Transverse colon (tissue), 4 donors: ENCODE measurements at regions not wholly inside any gene's neighbourhood (a gene's known extent, or its start where the extent isn't known, plus 50 kb on each side); places are given as distances from the start of the nearest gene placed in this dataset.
A peak's percentile ranks its signal among the peaks of the same experiment; 100 is the strongest.

Source experiments
- DNase-seq: peaks from one replicate; pipeline ENCODE4 v3.0.0-alpha.2; 2019
- H3K27ac ChIP-seq, 4 donors: fragments of 200-600 bp; sonication (generic); 2 replicates each; pipeline ENCODE4 v1.5.1; 2016 to 2018; ENCODE audit warnings: inconsistent platforms in 4 of 4
- H3K27me3 ChIP-seq: fragments of 200-600 bp; sonication (generic); 2 replicates; pipeline ENCODE4 v1.5.1; 2017; ENCODE audit warnings: inconsistent platforms
- H3K36me3 ChIP-seq, 4 donors: fragments of 200-600 bp; sonication (generic); 2 replicates each; pipeline ENCODE4 v1.5.1; 2017 to 2019; ENCODE audit warnings: inconsistent platforms in 4 of 4
- H3K4me1 ChIP-seq, 4 donors: fragments of 200-600 bp; sonication (generic); 2 replicates each; pipeline ENCODE4 v1.5.1; 2017 to 2020; ENCODE audit warnings: inconsistent platforms in 4 of 4
- H3K4me3 ChIP-seq, 4 donors: fragments of 200-600 bp; sonication (generic); 1 replicate in 1 of 4; 2 replicates in 3 of 4; pipeline versions ENCODE4 v1.5.1 to v1.6.1; 2017 to 2019; ENCODE audit warnings: inconsistent platforms in 4 of 4
- H3K9me3 ChIP-seq, 2 donors: fragments of 200-600 bp; sonication (generic); 2 replicates each; pipeline ENCODE4 v1.5.1; 2017 to 2019; ENCODE audit warnings: inconsistent platforms in 2 of 2
- EP300 ChIP-seq: sonication (generic); formaldehyde crosslinking; IDR thresholded peaks from one replicate; pipeline ENCODE4 v1.6.1; 2017; ENCODE audit warnings: antibody characterized with exemption, low read depth
- POLR2A ChIP-seq: fragments of 450-650 bp; IDR thresholded peaks from one replicate; pipeline ENCODE4 v1.6.1; 2016; ENCODE audit warnings: antibody characterized with exemption, mild to moderate bottlenecking, moderate library complexity
- POLR2AphosphoS5 ChIP-seq, 3 donors: sonication (generic); formaldehyde crosslinking; IDR thresholded peaks; one replicate each; pipeline ENCODE4 v1.6.1; 2016; ENCODE audit warnings: antibody characterized with exemption in 3 of 3
- WGBS, 2 donors: methylation state at CpG; one replicate each; pipeline ENCODE4 v1.1.5; 2018; ENCODE audit warnings: low coverage in 1 of 2; 5-methylcytosine and 5-hydroxymethylcytosine counted together
- in situ Hi-C, 4 donors: fragments of 200-750 bp; cut with MboI; loops; one replicate each; pipeline versions ENCODE4 v1.15.0 to v1.15.1; 2017; ENCODE audit warnings: low sequenced_read_pairs in 3 of 4, low pct_ligation_motif_present in 1 of 4, low pct_unique_long_range_greater_than_20kb in 1 of 4
- intact Hi-C: fragments of 100-400 bp; cut with DNase I; formaldehyde crosslinking; loops from one replicate; pipeline ENCODE4 v1.15.1; 2023; ENCODE audit warnings: low total_unique reads
- TF ChIP-seq, protein P1 (sequence below), 5 experiments: fragments of 200-600 bp in 3 of 5; fragments of 450-650 bp in 2 of 5; sonication (generic) in 3 of 5; IDR thresholded peaks; 1 replicate in 2 of 5; 2 replicates in 3 of 5; pipeline ENCODE4 v1.5.1; 2016 to 2017; ENCODE audit warnings: antibody characterized with exemption in 5 of 5, inconsistent platforms in 3 of 5, mild to moderate bottlenecking in 2 of 5, moderate library complexity in 1 of 5

DNA sequence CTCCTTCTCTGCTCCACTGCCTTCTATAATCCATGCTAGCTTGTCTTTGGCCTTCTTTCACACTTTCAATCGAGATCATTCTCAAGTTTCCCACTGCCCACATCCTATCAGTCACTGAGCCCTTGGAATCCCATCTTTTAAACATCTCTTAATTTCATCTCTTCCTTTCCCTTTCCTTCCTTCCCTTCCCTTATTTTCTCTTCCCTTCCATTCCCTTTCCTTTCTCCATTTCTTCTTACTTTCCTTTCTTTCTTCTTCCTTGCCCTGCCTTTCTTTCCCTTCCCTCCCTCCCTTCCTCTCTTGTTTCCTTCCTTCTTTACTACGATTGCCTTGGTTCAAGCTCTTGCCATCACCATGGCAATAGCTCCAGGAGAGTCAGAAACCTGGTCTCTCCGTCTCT is 183.8 kb downstream of the EMP1 start:
- no peak overlapping the region for H3K27ac ChIP-seq
- no peak overlapping the region for H3K4me3 ChIP-seq
- no peaks in the 10 kb centered on the region for H3K36me3 ChIP-seq
- DNase-seq: no peak
- no peaks in the 10 kb centered on the region for H3K9me3 ChIP-seq
- TF ChIP-seq, protein P1, sequence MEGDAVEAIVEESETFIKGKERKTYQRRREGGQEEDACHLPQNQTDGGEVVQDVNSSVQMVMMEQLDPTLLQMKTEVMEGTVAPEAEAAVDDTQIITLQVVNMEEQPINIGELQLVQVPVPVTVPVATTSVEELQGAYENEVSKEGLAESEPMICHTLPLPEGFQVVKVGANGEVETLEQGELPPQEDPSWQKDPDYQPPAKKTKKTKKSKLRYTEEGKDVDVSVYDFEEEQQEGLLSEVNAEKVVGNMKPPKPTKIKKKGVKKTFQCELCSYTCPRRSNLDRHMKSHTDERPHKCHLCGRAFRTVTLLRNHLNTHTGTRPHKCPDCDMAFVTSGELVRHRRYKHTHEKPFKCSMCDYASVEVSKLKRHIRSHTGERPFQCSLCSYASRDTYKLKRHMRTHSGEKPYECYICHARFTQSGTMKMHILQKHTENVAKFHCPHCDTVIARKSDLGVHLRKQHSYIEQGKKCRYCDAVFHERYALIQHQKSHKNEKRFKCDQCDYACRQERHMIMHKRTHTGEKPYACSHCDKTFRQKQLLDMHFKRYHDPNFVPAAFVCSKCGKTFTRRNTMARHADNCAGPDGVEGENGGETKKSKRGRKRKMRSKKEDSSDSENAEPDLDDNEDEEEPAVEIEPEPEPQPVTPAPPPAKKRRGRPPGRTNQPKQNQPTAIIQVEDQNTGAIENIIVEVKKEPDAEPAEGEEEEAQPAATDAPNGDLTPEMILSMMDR (IDR thresholded peaks at IDR 0.05): no peak
- no peak for TF ChIP-seq EP300
- TF ChIP-seq POLR2AphosphoS5 (IDR thresholded peaks at IDR 0.05): no peak
- TF ChIP-seq POLR2A: no peak
- intact Hi-C loops: no loop called here
- in situ Hi-C loops: no loop called here
- WGBS, 2 donors: 60 to 75% methylated on average over 1 to 3 of the region's 3 CpGs
- no peaks in the 10 kb centered on the region for H3K27me3 ChIP-seq
- peaks cover 0 to 26% (median 17%) of the 10 kb centered on the region in 4 donors for H3K4me1 ChIP-seq

DNA sequence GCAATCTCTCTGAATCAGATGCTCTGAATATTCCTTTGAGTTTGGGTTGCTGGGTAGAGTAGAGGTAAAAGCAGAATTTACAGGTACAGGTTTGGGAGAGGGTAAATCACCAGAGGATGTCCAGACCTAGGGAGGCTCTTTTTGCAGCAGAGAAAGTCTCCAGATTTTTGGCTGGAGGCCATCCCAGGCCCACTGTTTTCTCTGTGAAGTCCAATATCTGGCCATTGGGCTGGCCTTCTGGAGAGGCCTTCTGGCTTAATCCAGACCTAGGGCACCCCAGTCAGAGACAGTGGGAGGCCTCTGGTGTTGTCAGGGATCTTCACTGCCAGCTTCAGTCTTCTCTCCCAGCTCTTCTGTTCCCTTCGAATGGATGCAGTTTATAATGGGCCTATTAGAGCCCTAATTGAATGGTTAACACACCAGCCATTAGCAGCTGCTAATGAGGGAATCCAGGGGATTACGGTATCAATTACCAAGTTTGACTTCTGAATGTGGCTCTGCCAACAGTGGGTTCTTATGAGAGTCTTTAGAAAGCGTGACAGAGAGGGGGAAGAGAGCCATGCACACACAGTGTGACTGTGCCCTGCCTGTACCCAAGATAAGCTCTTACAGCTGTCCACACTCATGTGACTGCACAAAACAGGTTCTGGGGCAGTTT is 183.1 kb downstream of the EMP1 start:
- H3K4me1 ChIP-seq: peaks cover 0 to 31% (median 17%) of the 10 kb centered on the region in 4 donors
- 83% methylated on average over 3 of the region's 3 CpGs; no CpG with 5 or more reads in 1 of the 2 donors for WGBS, 2 donors
- DNase-seq: no peak
- intact Hi-C loops (no loop called here), in situ Hi-C loops (no loop called here)
- TF ChIP-seq EP300 (no peak), POLR2A (no peak), POLR2AphosphoS5 (IDR thresholded peaks at IDR 0.05) (no peak)
- TF ChIP-seq, protein P1 (IDR thresholded peaks at IDR 0.05): no peak
- no peaks in the 10 kb centered on the region for H3K9me3 ChIP-seq
- no peaks in the 10 kb centered on the region for H3K27me3 ChIP-seq
- H3K36me3 ChIP-seq: no peaks in the 10 kb centered on the region
- no peak overlapping the region for H3K4me3 ChIP-seq
- no peak overlapping the region for H3K27ac ChIP-seq

DNA sequence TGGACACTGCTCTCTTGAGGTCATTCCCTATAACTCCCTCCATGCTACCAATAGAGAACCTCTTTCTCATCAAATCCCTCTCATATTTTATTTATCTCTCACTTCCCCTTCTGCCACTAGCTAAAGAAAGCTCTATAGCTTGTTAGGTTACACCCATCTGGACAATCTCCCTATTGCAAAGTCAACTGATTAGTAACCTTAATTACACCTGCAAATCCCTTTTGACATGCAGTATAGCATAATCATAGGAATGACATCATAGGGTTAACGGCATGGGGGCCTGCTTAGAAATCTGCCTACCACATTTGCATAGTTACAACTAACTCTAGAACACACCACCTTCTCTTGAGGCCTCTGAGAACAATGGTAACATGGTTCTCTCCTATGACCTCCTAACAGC is 181.2 kb downstream of the EMP1 start:
- Histone ChIP-seq H3K4me1 (peaks cover 0 to 23% (median 14%) of the 10 kb centered on the region in 4 donors), H3K27me3 (no peaks in the 10 kb centered on the region), H3K9me3 (no peaks in the 10 kb centered on the region), H3K36me3 (no peaks in the 10 kb centered on the region), H3K27ac (peak overlapping the region; percentile 82 to 85 (median 82)), H3K4me3 (no peak overlapping the region)
- WGBS, 2 donors: 27% methylated on average over 1 of the region's 1 CpG; no CpG with 5 or more reads in 1 of the 2 donors
- no peak for DNase-seq
- in situ Hi-C loops: no loop called here
- intact Hi-C loops: no loop called here
- TF ChIP-seq, protein P1 (IDR thresholded peaks at IDR 0.05): no peak
- TF ChIP-seq EP300 (no peak), POLR2AphosphoS5 (IDR thresholded peaks at IDR 0.05) (peak in 1 of 3 donors; percentile 35)

DNA sequence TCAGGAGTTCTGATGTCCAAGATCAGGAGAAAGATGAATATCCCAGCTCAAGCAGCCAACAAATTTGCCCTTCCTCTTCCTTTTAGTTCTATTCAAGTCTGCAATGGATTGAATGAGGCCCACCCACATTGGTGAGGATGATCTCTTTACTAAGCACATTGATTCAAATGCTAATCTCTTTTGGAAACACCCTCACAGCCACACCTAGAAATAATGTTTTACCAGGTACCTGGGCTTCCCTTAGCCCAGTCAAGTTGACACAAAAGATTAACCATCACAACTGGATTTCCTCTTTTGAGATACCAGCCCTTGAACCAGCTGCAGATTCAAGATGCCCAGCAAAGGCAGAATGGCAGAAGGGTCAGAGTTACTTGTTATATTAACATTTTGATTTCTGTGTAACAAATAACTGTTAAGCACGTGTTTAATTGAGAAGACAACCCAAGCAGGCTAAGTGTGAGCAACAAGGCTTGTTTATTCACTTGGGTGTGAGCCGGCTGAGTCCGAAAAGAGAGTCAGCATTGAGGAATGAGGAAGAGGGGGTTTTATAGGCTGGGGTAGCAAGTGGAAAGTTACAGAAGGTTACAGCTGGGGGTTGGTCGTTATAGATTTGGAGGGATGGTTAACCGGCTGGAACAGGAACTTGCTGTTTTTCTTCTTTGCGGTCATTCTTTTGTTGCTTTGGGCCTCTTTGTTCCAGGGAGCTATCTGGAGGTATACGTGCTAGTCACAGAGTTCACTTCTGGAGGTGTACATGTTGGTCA is 180.3 kb downstream of the EMP1 start:
- in situ Hi-C loops: no loop called here
- peak overlapping the region; percentile 82 to 85 (median 82) for H3K27ac ChIP-seq
- intact Hi-C loops: no loop called here
- H3K27me3 ChIP-seq: no peaks in the 10 kb centered on the region
- TF ChIP-seq, protein P1 (IDR thresholded peaks at IDR 0.05): no peak
- TF ChIP-seq POLR2AphosphoS5 (IDR thresholded peaks at IDR 0.05): peak in 2 of 3 donors; percentile 44 to 54
- peak; percentile 50 for TF ChIP-seq EP300
- TF ChIP-seq POLR2A: no peak
- H3K36me3 ChIP-seq: no peaks in the 10 kb centered on the region
- H3K9me3 ChIP-seq: no peaks in the 10 kb centered on the region
- H3K4me3 ChIP-seq: no peak overlapping the region
- WGBS, 2 donors: 41 to 45% methylated on average over 6 to 7 of the region's 7 CpGs
- peak; percentile 56 for DNase-seq
- peaks cover 0 to 21% (median 11%) of the 10 kb centered on the region in 4 donors for H3K4me1 ChIP-seq
